GM21423 (cell line): ENCODE measurements at regions not wholly inside any gene's neighbourhood (a gene's known extent, or its start where the extent isn't known, plus 50 kb on each side); places are given as distances from the start of the nearest gene placed in this dataset.
"Not testable (repeated sequence)": the region's sequence is repeated elsewhere in the genome, so short reads cannot be mapped to it uniquely, and the experiment has no call there.

Source experiments
- ATAC-seq: cut with Tn5 transposase; IDR thresholded peaks from one replicate; pipeline ENCODE4 v1.9.1; 2021; ENCODE audit warnings: mild to moderate bottlenecking, moderate library complexity; ENCODE audit not compliant: unreplicated experiment

- no peak for ATAC-seq
These were observed 305.8 kb upstream of the GULP1 start for GRCh38 chr2:187985923-187986322.

GRCh38 chr2:187986390-187987105, 305.1 kb upstream of the GULP1 start:
- no peak for ATAC-seq

GRCh38 chr2:187988348-187988747, 303.3 kb upstream of the GULP1 start:
- no peak for ATAC-seq

- no peak for ATAC-seq
These were observed 301.6 kb upstream of the GULP1 start for GRCh38 chr2:187989925-187990623.

GRCh38 chr2:187991389-187991788, 300.3 kb upstream of the GULP1 start:
- ATAC-seq: no peak

GRCh38 chr2:187994464-187995331, 297.0 kb upstream of the GULP1 start:
- ATAC-seq: no peak

- no peak for ATAC-seq
These were observed 296.1 kb upstream of the GULP1 start for GRCh38 chr2:187995556-187995955.

- ATAC-seq: no peak
These were observed 295.0 kb upstream of the GULP1 start for GRCh38 chr2:187996630-187997029.

- no peak for ATAC-seq
These were observed 291.5 kb upstream of the GULP1 start for GRCh38 chr2:188000189-188000588.

- no peak for ATAC-seq
These were observed 287.9 kb upstream of the GULP1 start for GRCh38 chr2:188003800-188004199.

GRCh38 chr2:188013767-188014166, 277.9 kb upstream of the GULP1 start:
- no peak for ATAC-seq

GRCh38 chr2:188016917-188017316, 274.8 kb upstream of the GULP1 start:
- no peak for ATAC-seq

- ATAC-seq: no peak
These were observed 269.3 kb upstream of the GULP1 start for GRCh38 chr2:188022389-188022788.

- ATAC-seq: no peak
These were observed 268.6 kb upstream of the GULP1 start for GRCh38 chr2:188023035-188023434.

GRCh38 chr2:188024811-188025210, 266.9 kb upstream of the GULP1 start:
- ATAC-seq: no peak

- no peak for ATAC-seq
These were observed 262.9 kb upstream of the GULP1 start for GRCh38 chr2:188028739-188029138.

- ATAC-seq: no peak
These were observed 259.4 kb upstream of the GULP1 start for GRCh38 chr2:188032306-188032705.

GRCh38 chr2:188032786-188033185, 258.9 kb upstream of the GULP1 start:
- ATAC-seq: no peak

- not testable (repeated sequence) for ATAC-seq
These were observed 258.4 kb upstream of the GULP1 start for GRCh38 chr2:188033240-188033639.

- not testable (repeated sequence) for ATAC-seq
These were observed 257.6 kb upstream of the GULP1 start for GRCh38 chr2:188034102-188034501.

GRCh38 chr2:188035377-188035776, 256.3 kb upstream of the GULP1 start:
- ATAC-seq: not testable (repeated sequence)
